ENCODE measurements at regions not wholly inside any gene's neighbourhood (a gene's known extent, or its start where the extent isn't known, plus 50 kb on each side); places are given as distances from the start of the nearest gene placed in this dataset.

DNA sequence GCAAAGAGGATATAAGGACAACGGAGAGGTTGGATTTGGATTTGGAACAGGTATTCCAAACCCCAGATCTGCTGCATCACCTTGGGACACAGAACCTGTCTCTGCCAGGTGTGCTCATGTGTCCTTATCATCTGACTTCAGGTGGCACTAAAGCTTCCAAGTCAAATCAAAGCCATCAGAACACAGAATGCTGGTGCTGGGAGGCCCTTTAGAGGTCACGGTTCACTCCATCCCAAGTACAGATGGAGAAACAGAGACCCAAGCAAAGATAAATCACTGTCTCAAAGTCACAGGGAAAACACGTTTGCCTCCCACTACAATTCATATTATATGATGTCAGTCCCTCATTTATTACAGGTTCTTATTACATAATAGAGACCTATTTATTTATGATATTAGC, 72.8 kb downstream of the HES1 start:
- TF ChIP-seq, protein P1, sequence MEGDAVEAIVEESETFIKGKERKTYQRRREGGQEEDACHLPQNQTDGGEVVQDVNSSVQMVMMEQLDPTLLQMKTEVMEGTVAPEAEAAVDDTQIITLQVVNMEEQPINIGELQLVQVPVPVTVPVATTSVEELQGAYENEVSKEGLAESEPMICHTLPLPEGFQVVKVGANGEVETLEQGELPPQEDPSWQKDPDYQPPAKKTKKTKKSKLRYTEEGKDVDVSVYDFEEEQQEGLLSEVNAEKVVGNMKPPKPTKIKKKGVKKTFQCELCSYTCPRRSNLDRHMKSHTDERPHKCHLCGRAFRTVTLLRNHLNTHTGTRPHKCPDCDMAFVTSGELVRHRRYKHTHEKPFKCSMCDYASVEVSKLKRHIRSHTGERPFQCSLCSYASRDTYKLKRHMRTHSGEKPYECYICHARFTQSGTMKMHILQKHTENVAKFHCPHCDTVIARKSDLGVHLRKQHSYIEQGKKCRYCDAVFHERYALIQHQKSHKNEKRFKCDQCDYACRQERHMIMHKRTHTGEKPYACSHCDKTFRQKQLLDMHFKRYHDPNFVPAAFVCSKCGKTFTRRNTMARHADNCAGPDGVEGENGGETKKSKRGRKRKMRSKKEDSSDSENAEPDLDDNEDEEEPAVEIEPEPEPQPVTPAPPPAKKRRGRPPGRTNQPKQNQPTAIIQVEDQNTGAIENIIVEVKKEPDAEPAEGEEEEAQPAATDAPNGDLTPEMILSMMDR (IDR thresholded peaks at IDR 0.05), result no peak
- no peak for TF ChIP-seq POLR2AphosphoS5 (IDR thresholded peaks at IDR 0.05)
